ENCODE measurements at regions not wholly inside any gene's neighbourhood (a gene's known extent, or its start where the extent isn't known, plus 50 kb on each side); places are given as distances from the start of the nearest gene placed in this dataset.

DNA sequence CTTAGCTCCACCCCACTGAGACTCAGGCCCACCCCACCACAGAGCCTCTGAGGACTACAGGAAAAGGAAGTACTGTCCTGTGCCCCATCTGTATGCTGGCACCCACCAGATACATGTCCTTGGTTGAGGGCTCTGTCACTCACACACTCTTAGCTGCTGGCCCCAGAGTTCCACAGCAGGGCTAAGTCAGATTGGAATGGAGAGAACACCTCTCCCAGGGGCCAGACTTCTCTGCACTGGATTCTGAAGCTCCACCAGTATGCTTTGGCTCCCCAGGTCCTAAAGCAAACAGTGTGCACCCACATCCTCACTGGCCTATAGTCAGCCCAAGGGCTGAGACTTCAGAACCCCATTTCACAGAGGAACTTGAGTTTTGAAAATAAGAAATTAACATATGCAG is 103.2 kb upstream of the PPP2R2D start:
- no peak for DNase-seq
- Histone ChIP-seq H3K27me3 (replicated peaks in 2 of 5; ENCODE audit: control insufficient read depth in 4 of 5, insufficient read depth in 5 of 5, low read length in 4 of 5) (peaks cover 0 to 11% (median 0%) of the 10 kb centered on the region in 5 experiments), H3K4me3 (ENCODE audit: control insufficient read depth in 1 of 7, extremely low read depth in 1 of 7, insufficient read depth in 4 of 7, low read depth in 2 of 7, low read length in 6 of 7) (no peak overlapping the region), H3K36me3 (ENCODE audit: control insufficient read depth in 4 of 4, insufficient read depth in 4 of 4, low read length in 3 of 4) (no peaks in the 10 kb centered on the region), H3K4me1 (ENCODE audit: control extremely low read depth in 1 of 4, control insufficient read depth in 4 of 4, insufficient read depth in 4 of 4, low read length in 3 of 4) (no peaks in the 10 kb centered on the region), H3K27ac (ENCODE audit: insufficient read depth in 1 of 2, low read depth in 1 of 2, low read length in 2 of 2, poor library complexity in 1 of 2, severe bottlenecking in 2 of 2) (no peak overlapping the region), H3K9me3 (ENCODE audit: control extremely low read depth in 1 of 5, control insufficient read depth in 4 of 5, insufficient read depth in 2 of 5, low read depth in 1 of 5, low read length in 4 of 5) (peaks cover 0 to 22% (median 13%) of the 10 kb centered on the region in 5 experiments)
- POLR2A ChIA-PET: no interaction called here
- CTCF ChIA-PET: no interaction called here

DNA sequence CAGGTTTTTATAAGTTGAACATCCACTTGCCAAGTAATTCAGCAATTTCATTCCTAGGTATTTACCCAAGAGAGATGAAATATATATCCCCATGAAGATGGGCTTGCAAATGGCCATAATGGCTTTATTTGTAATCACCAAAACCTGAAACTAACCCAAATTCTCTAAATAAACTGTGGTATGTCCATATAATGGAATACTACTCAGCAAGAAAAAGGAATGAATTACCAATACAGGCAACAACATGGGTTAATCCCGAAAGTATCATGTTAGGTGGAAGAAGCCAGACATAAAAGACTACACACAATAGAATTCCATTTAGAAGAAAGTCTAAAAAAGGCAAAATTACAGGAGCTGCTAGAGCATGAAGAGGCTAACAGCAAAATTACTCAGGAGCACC is 101.4 kb upstream of the PPP2R2D start:
- CTCF ChIA-PET: no interaction called here

DNA sequence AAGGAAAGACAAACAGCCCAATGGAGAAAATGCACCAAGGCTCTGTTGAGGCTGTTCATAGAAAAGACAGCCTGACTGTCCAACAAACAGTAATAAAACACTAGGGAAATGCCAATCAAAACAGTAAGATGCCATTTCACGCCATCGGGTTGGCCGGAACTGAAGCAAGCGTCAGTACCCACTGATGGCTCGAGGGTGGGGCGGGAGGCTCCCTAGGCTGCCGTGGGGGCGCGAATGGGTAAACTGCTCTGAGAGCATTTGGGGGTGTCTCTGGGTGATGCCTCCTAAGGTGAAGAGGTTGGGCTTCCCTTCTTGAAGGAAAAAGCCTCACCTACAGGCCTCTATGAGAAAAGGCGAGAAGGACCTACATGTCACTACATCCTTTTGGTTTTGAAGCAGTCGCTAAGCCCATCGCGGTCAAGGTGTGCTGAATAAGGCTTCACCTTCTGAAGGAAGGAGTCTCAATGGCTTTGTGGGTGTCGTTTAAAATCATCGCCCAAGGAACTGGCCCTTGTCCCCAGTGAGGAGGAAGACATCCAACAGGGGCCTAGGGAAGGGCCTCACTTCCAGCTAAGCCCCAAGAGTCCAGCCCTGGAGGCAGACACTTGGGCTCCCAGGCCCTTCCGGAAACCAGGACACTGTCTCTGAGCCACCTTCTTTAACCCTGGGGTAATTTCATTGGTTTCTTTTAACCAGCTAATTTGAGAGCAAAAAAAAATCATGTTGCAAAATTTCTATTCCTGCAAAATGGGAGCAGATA is 98.5 kb upstream of the PPP2R2D start:
- H3K36me3 ChIP-seq (ENCODE audit: control insufficient read depth in 4 of 4, insufficient read depth in 4 of 4, low read length in 3 of 4): no peaks in the 10 kb centered on the region
- WGBS (ENCODE audit: insufficient coverage): 98% methylated on average over 13 of the region's 16 CpGs
- POLR2A ChIA-PET: no interaction called here

More for the DNA sequence above, 101.4 kb upstream of the PPP2R2D start:
- H3K9me3 ChIP-seq (ENCODE audit: control extremely low read depth in 1 of 5, control insufficient read depth in 4 of 5, insufficient read depth in 2 of 5, low read depth in 1 of 5, low read length in 4 of 5): peaks cover 0 to 22% (median 13%) of the 10 kb centered on the region in 5 experiments
- no peak overlapping the region for H3K27ac ChIP-seq (ENCODE audit: insufficient read depth in 1 of 2, low read depth in 1 of 2, low read length in 2 of 2, poor library complexity in 1 of 2, severe bottlenecking in 2 of 2)
- H3K36me3 ChIP-seq (ENCODE audit: control insufficient read depth in 4 of 4, insufficient read depth in 4 of 4, low read length in 3 of 4): no peaks in the 10 kb centered on the region
- no peak overlapping the region for H3K4me3 ChIP-seq (ENCODE audit: control insufficient read depth in 1 of 7, extremely low read depth in 1 of 7, insufficient read depth in 4 of 7, low read depth in 2 of 7, low read length in 6 of 7)
- POLR2A ChIA-PET: no interaction called here
- peaks cover 0 to 6% (median 0%) of the 10 kb centered on the region in 5 experiments for H3K27me3 ChIP-seq (replicated peaks in 2 of 5; ENCODE audit: control insufficient read depth in 4 of 5, insufficient read depth in 5 of 5, low read length in 4 of 5)
- no peak for DNase-seq
- WGBS (ENCODE audit: insufficient coverage): no CpG with 5 or more reads among the region's 1 CpG
- no peaks in the 10 kb centered on the region for H3K4me1 ChIP-seq (ENCODE audit: control extremely low read depth in 1 of 4, control insufficient read depth in 4 of 4, insufficient read depth in 4 of 4, low read length in 3 of 4)

DNA sequence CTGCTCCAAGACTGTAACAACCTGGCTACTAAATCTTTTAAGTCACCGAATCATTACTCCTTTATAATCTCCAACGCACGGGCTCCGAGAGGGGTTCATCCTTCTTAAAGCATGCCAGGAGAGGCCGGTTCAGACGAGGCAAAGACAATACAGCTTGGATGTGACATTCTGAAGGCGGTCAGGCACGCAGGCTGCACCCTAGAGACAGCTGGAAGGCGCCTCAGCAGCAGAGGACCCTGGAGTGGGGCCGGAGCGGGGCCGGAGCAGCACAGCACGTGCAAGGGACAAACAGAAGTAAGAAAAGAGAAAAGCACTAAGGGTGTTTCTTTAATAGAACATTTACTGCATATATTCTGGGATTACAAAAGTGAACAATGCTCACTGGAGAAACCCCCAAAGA is 97.8 kb upstream of the PPP2R2D start:
- Histone ChIP-seq H3K36me3 (ENCODE audit: control insufficient read depth in 4 of 4, insufficient read depth in 4 of 4, low read length in 3 of 4) (no peaks in the 10 kb centered on the region), H3K4me3 (ENCODE audit: control insufficient read depth in 1 of 7, extremely low read depth in 1 of 7, insufficient read depth in 4 of 7, low read depth in 2 of 7, low read length in 6 of 7) (no peak overlapping the region), H3K9me3 (ENCODE audit: control extremely low read depth in 1 of 5, control insufficient read depth in 4 of 5, insufficient read depth in 2 of 5, low read depth in 1 of 5, low read length in 4 of 5) (peaks cover 0 to 13% (median 5%) of the 10 kb centered on the region in 5 experiments), H3K27me3 (replicated peaks in 2 of 5; ENCODE audit: control insufficient read depth in 4 of 5, insufficient read depth in 5 of 5, low read length in 4 of 5) (peaks cover 0 to 13% (median 0%) of the 10 kb centered on the region in 5 experiments), H3K27ac (ENCODE audit: insufficient read depth in 1 of 2, low read depth in 1 of 2, low read length in 2 of 2, poor library complexity in 1 of 2, severe bottlenecking in 2 of 2) (no peak overlapping the region), H3K4me1 (ENCODE audit: control extremely low read depth in 1 of 4, control insufficient read depth in 4 of 4, insufficient read depth in 4 of 4, low read length in 3 of 4) (no peaks in the 10 kb centered on the region)
- DNase-seq: no peak
- 58% methylated on average over 9 of the region's 13 CpGs for WGBS (ENCODE audit: insufficient coverage)
- POLR2A ChIA-PET: no interaction called here
- CTCF ChIA-PET: no interaction called here

More for the DNA sequence above, 98.5 kb upstream of the PPP2R2D start:
- no peak for DNase-seq
- H3K4me3 ChIP-seq (ENCODE audit: control insufficient read depth in 1 of 7, extremely low read depth in 1 of 7, insufficient read depth in 4 of 7, low read depth in 2 of 7, low read length in 6 of 7): no peak overlapping the region
- no peak overlapping the region for H3K27ac ChIP-seq (ENCODE audit: insufficient read depth in 1 of 2, low read depth in 1 of 2, low read length in 2 of 2, poor library complexity in 1 of 2, severe bottlenecking in 2 of 2)
- peaks cover 0 to 19% (median 10%) of the 10 kb centered on the region in 5 experiments for H3K9me3 ChIP-seq (ENCODE audit: control extremely low read depth in 1 of 5, control insufficient read depth in 4 of 5, insufficient read depth in 2 of 5, low read depth in 1 of 5, low read length in 4 of 5)
- peaks cover 0 to 13% (median 0%) of the 10 kb centered on the region in 5 experiments for H3K27me3 ChIP-seq (replicated peaks in 2 of 5; ENCODE audit: control insufficient read depth in 4 of 5, insufficient read depth in 5 of 5, low read length in 4 of 5)
- CTCF ChIA-PET: no interaction called here
- H3K4me1 ChIP-seq (ENCODE audit: control extremely low read depth in 1 of 4, control insufficient read depth in 4 of 4, insufficient read depth in 4 of 4, low read length in 3 of 4): no peaks in the 10 kb centered on the region

DNA sequence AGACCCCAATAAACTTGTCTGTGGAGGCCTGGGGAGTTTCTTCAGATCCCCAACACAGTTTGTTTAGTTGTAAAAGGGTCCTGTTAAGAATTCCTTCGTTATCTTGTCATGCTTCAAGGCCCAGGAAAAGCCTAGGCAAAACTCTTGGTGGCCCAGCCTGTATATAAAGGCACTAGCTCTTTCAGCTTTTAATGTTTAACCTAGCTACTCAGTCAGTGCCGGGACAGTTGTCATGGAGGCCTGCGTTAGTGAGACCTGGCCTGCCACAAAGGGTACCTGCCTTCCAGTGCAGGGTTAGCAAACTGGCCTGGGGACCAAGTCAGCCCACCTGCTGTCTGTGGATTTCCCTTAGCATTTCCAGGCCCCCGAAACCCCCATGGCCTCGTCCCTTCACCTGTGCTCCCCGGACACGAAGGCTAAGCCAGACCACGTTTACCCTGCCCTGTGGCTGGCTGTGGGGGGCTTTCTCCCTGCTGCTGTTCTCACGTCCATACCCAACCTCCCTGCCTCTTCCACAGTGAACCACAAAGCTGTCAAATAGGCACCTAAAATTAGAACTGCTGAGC is 96.9 kb upstream of the PPP2R2D start:
- CTCF ChIA-PET: no interaction called here
- DNase-seq: no peak
- WGBS (ENCODE audit: insufficient coverage): 93% methylated on average over 9 of the region's 9 CpGs

DNA sequence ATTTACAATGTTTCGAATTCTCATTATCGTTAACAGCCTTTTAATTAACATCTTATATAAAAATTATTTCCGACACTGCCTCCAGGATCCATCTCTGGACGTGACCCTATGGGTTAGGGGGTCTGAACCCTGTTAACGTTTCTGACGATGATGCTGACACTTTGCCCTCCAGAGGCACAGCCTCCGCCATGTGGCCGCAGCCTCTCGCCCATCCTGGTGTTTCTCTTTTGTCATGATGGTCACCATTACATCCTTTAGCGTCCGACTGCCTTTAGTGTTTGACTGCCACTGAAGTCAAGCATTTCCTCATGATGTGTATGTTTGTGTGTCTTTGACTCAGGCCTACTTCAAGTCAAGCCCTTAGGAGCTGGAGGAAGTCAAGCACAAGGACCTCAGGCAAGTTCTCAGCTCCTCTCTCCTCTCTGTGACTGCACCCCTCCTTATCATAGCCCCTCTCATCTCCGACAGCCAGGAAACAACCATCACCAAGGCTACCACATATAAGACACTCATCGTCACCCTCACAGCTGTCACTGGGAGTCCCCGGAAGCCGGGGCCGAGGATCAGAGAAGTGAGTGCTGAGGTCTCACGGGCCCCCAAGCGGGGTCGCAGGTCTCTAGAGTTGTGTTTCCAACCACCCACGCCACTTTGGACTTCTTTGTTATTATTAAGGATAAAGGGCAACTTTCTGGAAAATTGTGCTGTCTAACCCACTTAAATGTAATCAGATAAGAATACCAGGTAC is 96.1 kb upstream of the PPP2R2D start:
- 97% methylated on average over 14 of the region's 20 CpGs for WGBS (ENCODE audit: insufficient coverage)
- POLR2A ChIA-PET: no interaction called here
- H3K27me3 ChIP-seq (replicated peaks in 2 of 5; ENCODE audit: control insufficient read depth in 4 of 5, insufficient read depth in 5 of 5, low read length in 4 of 5): peaks cover 0 to 15% (median 0%) of the 10 kb centered on the region in 5 experiments
- peaks cover 0 to 6% (median 0%) of the 10 kb centered on the region in 5 experiments for H3K9me3 ChIP-seq (ENCODE audit: control extremely low read depth in 1 of 5, control insufficient read depth in 4 of 5, insufficient read depth in 2 of 5, low read depth in 1 of 5, low read length in 4 of 5)
- DNase-seq: no peak
- no peak overlapping the region for H3K4me3 ChIP-seq (ENCODE audit: control insufficient read depth in 1 of 7, extremely low read depth in 1 of 7, insufficient read depth in 4 of 7, low read depth in 2 of 7, low read length in 6 of 7)
- no peaks in the 10 kb centered on the region for H3K4me1 ChIP-seq (ENCODE audit: control extremely low read depth in 1 of 4, control insufficient read depth in 4 of 4, insufficient read depth in 4 of 4, low read length in 3 of 4)
- CTCF ChIA-PET: no interaction called here
- H3K27ac ChIP-seq (ENCODE audit: insufficient read depth in 1 of 2, low read depth in 1 of 2, low read length in 2 of 2, poor library complexity in 1 of 2, severe bottlenecking in 2 of 2): no peak overlapping the region
- no peaks in the 10 kb centered on the region for H3K36me3 ChIP-seq (ENCODE audit: control insufficient read depth in 4 of 4, insufficient read depth in 4 of 4, low read length in 3 of 4)

More for the DNA sequence above, 96.9 kb upstream of the PPP2R2D start:
- Histone ChIP-seq H3K27ac (ENCODE audit: insufficient read depth in 1 of 2, low read depth in 1 of 2, low read length in 2 of 2, poor library complexity in 1 of 2, severe bottlenecking in 2 of 2) (no peak overlapping the region), H3K4me1 (ENCODE audit: control extremely low read depth in 1 of 4, control insufficient read depth in 4 of 4, insufficient read depth in 4 of 4, low read length in 3 of 4) (no peaks in the 10 kb centered on the region), H3K4me3 (ENCODE audit: control insufficient read depth in 1 of 7, extremely low read depth in 1 of 7, insufficient read depth in 4 of 7, low read depth in 2 of 7, low read length in 6 of 7) (no peak overlapping the region), H3K9me3 (ENCODE audit: control extremely low read depth in 1 of 5, control insufficient read depth in 4 of 5, insufficient read depth in 2 of 5, low read depth in 1 of 5, low read length in 4 of 5) (peaks cover 0 to 13% (median 4%) of the 10 kb centered on the region in 5 experiments), H3K36me3 (ENCODE audit: control insufficient read depth in 4 of 4, insufficient read depth in 4 of 4, low read length in 3 of 4) (no peaks in the 10 kb centered on the region), H3K27me3 (replicated peaks in 2 of 5; ENCODE audit: control insufficient read depth in 4 of 5, insufficient read depth in 5 of 5, low read length in 4 of 5) (peaks cover 0 to 13% (median 0%) of the 10 kb centered on the region in 5 experiments)
- POLR2A ChIA-PET: no interaction called here

DNA sequence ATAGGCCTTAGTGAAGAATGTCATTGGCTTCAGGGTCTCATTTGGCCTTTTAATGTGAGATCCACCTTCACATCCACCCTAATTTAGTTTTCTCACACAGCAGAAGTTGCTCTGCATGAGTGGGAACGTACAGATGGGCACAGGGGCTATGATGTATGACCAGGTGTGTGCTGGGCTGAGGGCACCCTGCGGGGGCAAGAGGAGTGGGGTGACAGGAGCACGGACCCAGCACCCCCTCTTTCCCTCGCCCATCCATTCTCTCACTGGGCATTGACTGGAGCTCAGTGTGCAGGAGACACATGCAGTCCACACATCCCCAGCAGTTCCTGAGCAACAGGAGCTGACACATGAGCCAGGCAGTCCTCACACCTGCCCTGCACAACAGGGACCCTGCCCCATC is 95.1 kb upstream of the PPP2R2D start:
- H3K36me3 ChIP-seq (ENCODE audit: control insufficient read depth in 4 of 4, insufficient read depth in 4 of 4, low read length in 3 of 4): no peaks in the 10 kb centered on the region
- ChIA-PET CTCF (no interaction called here), POLR2A (no interaction called here)
- peaks cover 0 to 15% (median 0%) of the 10 kb centered on the region in 5 experiments for H3K27me3 ChIP-seq (replicated peaks in 2 of 5; ENCODE audit: control insufficient read depth in 4 of 5, insufficient read depth in 5 of 5, low read length in 4 of 5)
- no peak overlapping the region for H3K4me3 ChIP-seq (ENCODE audit: control insufficient read depth in 1 of 7, extremely low read depth in 1 of 7, insufficient read depth in 4 of 7, low read depth in 2 of 7, low read length in 6 of 7)
- no peak for DNase-seq
- no peaks in the 10 kb centered on the region for H3K4me1 ChIP-seq (ENCODE audit: control extremely low read depth in 1 of 4, control insufficient read depth in 4 of 4, insufficient read depth in 4 of 4, low read length in 3 of 4)
- no peaks in the 10 kb centered on the region for H3K9me3 ChIP-seq (ENCODE audit: control extremely low read depth in 1 of 5, control insufficient read depth in 4 of 5, insufficient read depth in 2 of 5, low read depth in 1 of 5, low read length in 4 of 5)
- H3K27ac ChIP-seq (ENCODE audit: insufficient read depth in 1 of 2, low read depth in 1 of 2, low read length in 2 of 2, poor library complexity in 1 of 2, severe bottlenecking in 2 of 2): no peak overlapping the region
- 84% methylated on average over 4 of the region's 4 CpGs for WGBS (ENCODE audit: insufficient coverage)

Data from common myeloid progenitor, CD34-positive (primary cell).